ENCODE measurements at regions not wholly inside any gene's neighbourhood (a gene's known extent, or its start where the extent isn't known, plus 50 kb on each side); places are given as distances from the start of the nearest gene placed in this dataset.
A peak's percentile ranks its signal among the peaks of the same experiment; 100 is the strongest.

GRCh38 chr4:82268050-82268825, 105.6 kb downstream of the HNRNPD start:
- TF ChIP-seq, protein P1, sequence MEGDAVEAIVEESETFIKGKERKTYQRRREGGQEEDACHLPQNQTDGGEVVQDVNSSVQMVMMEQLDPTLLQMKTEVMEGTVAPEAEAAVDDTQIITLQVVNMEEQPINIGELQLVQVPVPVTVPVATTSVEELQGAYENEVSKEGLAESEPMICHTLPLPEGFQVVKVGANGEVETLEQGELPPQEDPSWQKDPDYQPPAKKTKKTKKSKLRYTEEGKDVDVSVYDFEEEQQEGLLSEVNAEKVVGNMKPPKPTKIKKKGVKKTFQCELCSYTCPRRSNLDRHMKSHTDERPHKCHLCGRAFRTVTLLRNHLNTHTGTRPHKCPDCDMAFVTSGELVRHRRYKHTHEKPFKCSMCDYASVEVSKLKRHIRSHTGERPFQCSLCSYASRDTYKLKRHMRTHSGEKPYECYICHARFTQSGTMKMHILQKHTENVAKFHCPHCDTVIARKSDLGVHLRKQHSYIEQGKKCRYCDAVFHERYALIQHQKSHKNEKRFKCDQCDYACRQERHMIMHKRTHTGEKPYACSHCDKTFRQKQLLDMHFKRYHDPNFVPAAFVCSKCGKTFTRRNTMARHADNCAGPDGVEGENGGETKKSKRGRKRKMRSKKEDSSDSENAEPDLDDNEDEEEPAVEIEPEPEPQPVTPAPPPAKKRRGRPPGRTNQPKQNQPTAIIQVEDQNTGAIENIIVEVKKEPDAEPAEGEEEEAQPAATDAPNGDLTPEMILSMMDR (IDR thresholded peaks at IDR 0.05) = peak; percentile 74
- no peak for TF ChIP-seq EZH2 (IDR thresholded peaks at IDR 0.05; ENCODE audit: borderline replicate concordance, insufficient read depth, low read depth, low read length, poor library complexity, severe bottlenecking)
